ENCODE measurements at regions not wholly inside any gene's neighbourhood (a gene's known extent, or its start where the extent isn't known, plus 50 kb on each side); places are given as distances from the start of the nearest gene placed in this dataset.

- TF ChIP-seq NFXL1 (IDR thresholded peaks at IDR 0.05; ENCODE audit: borderline replicate concordance) = no peak
- TF ChIP-seq POLR2AphosphoS2 (IDR thresholded peaks at IDR 0.05; ENCODE audit: low read depth, low read length) = no peak
- TF ChIP-seq USF2 (IDR thresholded peaks at IDR 0.05; ENCODE audit: borderline replicate concordance, low read depth, low read length) = no peak
- TF ChIP-seq CTCF (IDR thresholded peaks at IDR 0.05 in 2 of 3, conservative IDR thresholded peaks at IDR 0.05 in 1 of 3; ENCODE audit: control insufficient read depth in 2 of 3, extremely low read depth in 1 of 3, insufficient read depth in 1 of 3, low read depth in 3 of 3, low read length in 3 of 3) = no peak
- TF ChIP-seq ESRRA (IDR thresholded peaks at IDR 0.05; ENCODE audit: low read length) = no peak
- no peak for TF ChIP-seq SIN3A (IDR thresholded peaks at IDR 0.05; ENCODE audit: low read depth, low read length)
- TF ChIP-seq BCL3 (IDR thresholded peaks at IDR 0.05; ENCODE audit: borderline replicate concordance, insufficient read depth, low read depth, low read length, poor library complexity, severe bottlenecking) = no peak
- no peak for TF ChIP-seq POU2F2 (IDR thresholded peaks at IDR 0.05; ENCODE audit: borderline replicate concordance, low read depth, low read length)
These were observed 199.3 kb downstream of the TFAP2C start for GRCh38 chr20:56828402-56828801.
